ENCODE measurements at regions not wholly inside any gene's neighbourhood (a gene's known extent, or its start where the extent isn't known, plus 50 kb on each side); places are given as distances from the start of the nearest gene placed in this dataset.
"Not testable (repeated sequence)": the region's sequence is repeated elsewhere in the genome, so short reads cannot be mapped to it uniquely, and the experiment has no call there.

- POLR2A ChIA-PET: no interaction called here
- CTCF ChIA-PET: no interaction called here
- DNase-seq (ENCODE audit: low read depth, low spot score): no peak
- no peak overlapping the region for H3K4me3 ChIP-seq (ENCODE audit: low read depth, low read length)
- TF ChIP-seq CTCF (IDR thresholded peaks at IDR 0.05; ENCODE audit: insufficient read depth, low read length, missing control alignments): no peak
Observed at GRCh38 chr4:148632476-148632875, 190.3 kb upstream of the NR3C2 start.

- no peak for TF ChIP-seq CTCF (IDR thresholded peaks at IDR 0.05; ENCODE audit: insufficient read depth, low read length, missing control alignments)
- H3K4me3 ChIP-seq (ENCODE audit: low read depth, low read length): no peak overlapping the region
- POLR2A ChIA-PET: no interaction called here
- CTCF ChIA-PET: no interaction called here
- DNase-seq (ENCODE audit: low read depth, low spot score): no peak
Observed at GRCh38 chr4:148630051-148630450, 187.8 kb upstream of the NR3C2 start.

GRCh38 chr4:148618856-148619255, 176.6 kb upstream of the NR3C2 start:
- H3K4me3 ChIP-seq (ENCODE audit: low read depth, low read length): no peak overlapping the region
- ChIA-PET POLR2A (no interaction called here), CTCF (no interaction called here)
- DNase-seq (ENCODE audit: low read depth, low spot score): no peak
- TF ChIP-seq CTCF (IDR thresholded peaks at IDR 0.05; ENCODE audit: insufficient read depth, low read length, missing control alignments): no peak

GRCh38 chr4:148608968-148609367, 166.8 kb upstream of the NR3C2 start:
- no peak for DNase-seq (ENCODE audit: low read depth, low spot score)
- H3K4me3 ChIP-seq (ENCODE audit: low read depth, low read length): no peak overlapping the region
- no peak for TF ChIP-seq CTCF (IDR thresholded peaks at IDR 0.05; ENCODE audit: insufficient read depth, low read length, missing control alignments)
- POLR2A ChIA-PET: no interaction called here
- CTCF ChIA-PET: no interaction called here

GRCh38 chr4:148598418-148599207, 156.4 kb upstream of the NR3C2 start:
- H3K4me3 ChIP-seq (ENCODE audit: low read depth, low read length); CTCF ChIA-PET; POLR2A ChIA-PET; DNase-seq (ENCODE audit: low read depth, low spot score): not testable (repeated sequence)

GRCh38 chr4:148589182-148589581, 147.0 kb upstream of the NR3C2 start:
- no peak overlapping the region for H3K4me3 ChIP-seq (ENCODE audit: low read depth, low read length)
- no peak for DNase-seq (ENCODE audit: low read depth, low spot score)
- ChIA-PET POLR2A (no interaction called here), CTCF (no interaction called here)
- no peak for TF ChIP-seq CTCF (IDR thresholded peaks at IDR 0.05; ENCODE audit: insufficient read depth, low read length, missing control alignments)

- TF ChIP-seq CTCF (IDR thresholded peaks at IDR 0.05; ENCODE audit: insufficient read depth, low read length, missing control alignments): no peak
- ChIA-PET CTCF (no interaction called here), POLR2A (no interaction called here)
- DNase-seq (ENCODE audit: low read depth, low spot score): no peak
- no peak overlapping the region for H3K4me3 ChIP-seq (ENCODE audit: low read depth, low read length)
Observed at GRCh38 chr4:148575577-148575976, 133.4 kb upstream of the NR3C2 start.
